ENCODE measurements at regions not wholly inside any gene's neighbourhood (a gene's known extent, or its start where the extent isn't known, plus 50 kb on each side); places are given as distances from the start of the nearest gene placed in this dataset.
"Not testable (repeated sequence)": the region's sequence is repeated elsewhere in the genome, so short reads cannot be mapped to it uniquely, and the experiment has no call there.

DNA sequence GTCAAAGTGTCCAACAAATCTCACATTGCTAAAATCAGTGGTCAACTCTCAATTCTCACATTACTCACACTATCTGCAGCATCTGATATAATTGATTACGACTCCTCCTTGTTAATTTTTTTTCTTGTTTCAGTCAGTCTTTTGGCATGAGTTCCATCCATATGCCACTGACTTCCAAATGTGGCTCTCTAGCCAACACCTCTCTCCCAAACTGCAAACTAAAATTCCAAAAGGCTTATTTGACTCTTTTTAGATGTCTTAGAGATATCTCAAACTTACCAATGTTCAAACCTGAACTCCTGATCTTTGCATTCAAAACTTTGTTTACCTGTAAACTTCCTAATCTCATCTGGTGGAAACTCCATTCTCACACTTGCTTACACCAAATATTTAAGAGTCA is 162.1 kb upstream of the ZNF658 start:
- not testable (repeated sequence) for H3K27me3 ChIP-seq (ENCODE audit: insufficient read depth, low read depth, severe bottlenecking); H3K27ac ChIP-seq; H3K4me3 ChIP-seq (ENCODE audit: low read depth, low read length); H3K9me3 ChIP-seq (ENCODE audit: severe bottlenecking); DNase-seq; H3K36me3 ChIP-seq

DNA sequence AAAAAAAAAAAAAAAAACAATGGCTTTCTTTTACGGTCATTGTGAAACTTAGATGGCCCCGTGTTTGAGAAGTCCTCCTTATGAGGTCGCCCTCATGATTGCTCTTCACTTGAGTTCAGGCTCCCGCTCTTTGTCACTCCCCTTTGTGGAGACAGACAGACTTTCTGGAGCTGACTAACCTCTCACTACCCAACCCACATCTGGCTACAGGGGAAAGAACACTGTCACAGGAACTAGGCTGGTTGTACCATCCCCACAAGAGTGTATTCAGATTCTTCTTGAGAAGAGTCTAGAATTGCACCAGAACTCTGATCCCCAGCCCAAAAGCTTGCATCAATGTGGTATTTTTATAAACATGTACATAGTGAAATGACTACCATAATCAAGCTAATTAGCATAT is 160.4 kb upstream of the ZNF658 start:
- H3K4me3 ChIP-seq (ENCODE audit: low read depth, low read length); H3K36me3 ChIP-seq; H3K9me3 ChIP-seq (ENCODE audit: severe bottlenecking); H3K27ac ChIP-seq; H3K27me3 ChIP-seq (ENCODE audit: insufficient read depth, low read depth, severe bottlenecking); DNase-seq: not testable (repeated sequence)

DNA sequence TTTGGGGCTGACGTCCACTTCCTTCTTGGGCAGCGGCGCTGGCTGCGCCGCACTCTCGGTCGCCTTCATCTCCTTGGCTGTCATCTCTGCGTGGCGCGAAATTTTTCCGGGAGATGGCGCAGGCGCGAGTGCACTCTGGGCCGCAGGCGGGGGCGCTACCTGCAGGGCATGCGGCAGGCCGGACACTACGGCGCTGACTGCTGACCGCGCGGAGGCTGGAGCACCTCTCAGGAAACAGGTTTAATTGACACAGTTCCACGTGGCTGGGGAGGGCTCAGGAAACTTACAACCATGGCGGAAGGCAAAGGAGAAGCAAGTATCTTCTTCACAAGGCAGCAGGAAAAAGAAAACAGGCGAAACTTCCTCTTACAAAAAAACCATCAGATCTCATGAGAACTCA is 154.7 kb upstream of the ZNF658 start:
- H3K27ac ChIP-seq; H3K9me3 ChIP-seq (ENCODE audit: severe bottlenecking); H3K36me3 ChIP-seq; H3K27me3 ChIP-seq (ENCODE audit: insufficient read depth, low read depth, severe bottlenecking); H3K4me3 ChIP-seq (ENCODE audit: low read depth, low read length); DNase-seq: not testable (repeated sequence)

- H3K36me3 ChIP-seq; H3K27me3 ChIP-seq (ENCODE audit: insufficient read depth, low read depth, severe bottlenecking); H3K4me3 ChIP-seq (ENCODE audit: low read depth, low read length); DNase-seq; H3K9me3 ChIP-seq (ENCODE audit: severe bottlenecking); H3K27ac ChIP-seq: not testable (repeated sequence)
Measured at GRCh38 chr9:66752324-66752923, 148.1 kb upstream of the ZNF658 start.

DNA sequence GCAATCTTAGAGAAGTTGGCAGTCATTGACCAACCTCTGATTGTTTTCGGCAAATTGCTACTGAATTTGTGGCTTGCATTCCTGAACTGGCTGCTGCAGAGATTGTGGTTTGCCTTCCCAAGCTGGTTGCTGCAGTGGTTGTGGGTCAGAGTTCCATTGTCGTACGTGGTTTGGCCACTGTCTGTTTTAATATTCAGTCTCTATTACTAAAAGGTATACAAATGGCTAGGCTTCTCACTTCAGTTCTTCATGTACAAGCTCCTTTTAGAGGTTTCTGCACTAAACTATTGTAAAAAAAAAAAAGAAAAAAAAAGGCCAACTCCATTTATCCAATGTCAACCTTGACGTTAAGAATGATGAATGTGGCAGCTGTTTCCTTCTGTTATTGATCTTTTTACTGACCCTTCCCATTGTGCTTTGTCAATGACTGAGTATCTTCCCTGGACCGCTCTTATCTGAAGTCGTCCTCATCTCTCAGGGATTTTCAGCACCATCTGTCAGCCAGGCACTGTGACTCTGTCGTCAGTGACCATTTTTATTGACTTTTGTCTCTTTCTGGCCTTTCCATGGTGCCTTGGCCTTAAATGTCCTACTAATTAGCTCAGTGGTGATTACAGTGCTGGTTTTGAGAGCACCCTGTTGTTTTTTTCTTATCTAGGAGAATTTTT is 140.6 kb upstream of the ZNF658 start:
- H3K36me3 ChIP-seq; H3K4me3 ChIP-seq (ENCODE audit: low read depth, low read length); DNase-seq; H3K27me3 ChIP-seq (ENCODE audit: insufficient read depth, low read depth, severe bottlenecking); H3K27ac ChIP-seq; H3K9me3 ChIP-seq (ENCODE audit: severe bottlenecking): not testable (repeated sequence)

DNA sequence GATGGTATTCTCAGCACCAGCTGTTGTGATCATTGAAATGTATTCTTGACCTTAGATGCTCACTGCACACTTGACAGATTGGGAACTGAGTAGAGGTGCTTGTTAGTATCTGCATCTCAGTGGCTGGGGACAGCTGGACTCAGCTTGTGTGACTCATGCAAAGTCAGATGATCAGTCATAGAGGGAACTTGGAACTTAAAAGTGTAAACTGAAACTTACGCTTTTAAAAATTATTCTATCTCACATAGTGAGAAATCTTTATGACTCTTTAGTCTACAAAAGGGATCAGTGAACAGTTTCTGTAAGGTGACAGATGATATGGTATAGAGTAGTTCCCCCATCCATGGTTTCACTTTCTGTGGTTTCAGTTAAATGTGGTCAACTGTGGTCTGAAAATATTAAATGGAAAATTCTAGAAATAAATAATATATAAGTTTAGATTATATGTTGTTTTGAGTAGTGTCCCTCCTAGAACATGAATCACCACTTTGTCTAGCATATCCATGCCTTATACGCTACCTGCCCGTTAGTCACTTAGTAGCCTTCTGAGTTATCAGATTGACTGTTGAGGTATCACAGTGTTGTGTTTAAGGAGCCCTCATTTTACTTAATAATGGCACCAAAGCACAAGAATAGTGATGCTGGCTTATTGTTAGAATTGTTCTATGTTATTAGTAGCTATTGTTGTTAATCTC is 135.6 kb upstream of the ZNF658 start:
- H3K27ac ChIP-seq; H3K36me3 ChIP-seq; H3K9me3 ChIP-seq (ENCODE audit: severe bottlenecking); H3K4me3 ChIP-seq (ENCODE audit: low read depth, low read length); DNase-seq; H3K27me3 ChIP-seq (ENCODE audit: insufficient read depth, low read depth, severe bottlenecking): not testable (repeated sequence)

- H3K36me3 ChIP-seq; DNase-seq; H3K9me3 ChIP-seq (ENCODE audit: severe bottlenecking); H3K4me3 ChIP-seq (ENCODE audit: low read depth, low read length); H3K27me3 ChIP-seq (ENCODE audit: insufficient read depth, low read depth, severe bottlenecking); H3K27ac ChIP-seq: not testable (repeated sequence)
Measured at GRCh38 chr9:66765531-66765930, 135.0 kb upstream of the ZNF658 start.

DNA sequence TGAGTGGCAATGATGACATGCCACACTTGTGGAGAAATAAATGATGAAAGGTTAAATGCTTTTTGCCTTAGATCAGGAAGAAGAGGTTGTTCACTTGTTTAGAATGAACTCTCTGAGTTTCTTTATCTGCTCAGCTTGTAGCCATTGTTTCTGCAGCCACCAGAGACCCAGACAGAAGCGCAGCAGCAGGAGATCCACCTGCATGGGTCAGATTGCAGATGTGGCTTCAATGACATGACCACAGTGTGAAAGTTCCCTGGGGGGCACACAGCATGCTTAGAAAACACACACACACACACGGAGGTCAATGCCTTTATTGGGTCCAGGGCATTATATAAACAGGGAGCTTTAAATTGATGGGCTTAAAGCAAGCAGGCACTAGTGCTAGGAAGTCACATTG is 129.0 kb upstream of the ZNF658 start:
- not testable (repeated sequence) for H3K27me3 ChIP-seq (ENCODE audit: insufficient read depth, low read depth, severe bottlenecking); H3K36me3 ChIP-seq; H3K9me3 ChIP-seq (ENCODE audit: severe bottlenecking); DNase-seq; H3K27ac ChIP-seq; H3K4me3 ChIP-seq (ENCODE audit: low read depth, low read length)

GRCh38 chr9:66774618-66775017 is 125.9 kb upstream of the ZNF658 start:
- H3K9me3 ChIP-seq (ENCODE audit: severe bottlenecking); H3K4me3 ChIP-seq (ENCODE audit: low read depth, low read length); H3K36me3 ChIP-seq; H3K27ac ChIP-seq; DNase-seq; H3K27me3 ChIP-seq (ENCODE audit: insufficient read depth, low read depth, severe bottlenecking): not testable (repeated sequence)

DNA sequence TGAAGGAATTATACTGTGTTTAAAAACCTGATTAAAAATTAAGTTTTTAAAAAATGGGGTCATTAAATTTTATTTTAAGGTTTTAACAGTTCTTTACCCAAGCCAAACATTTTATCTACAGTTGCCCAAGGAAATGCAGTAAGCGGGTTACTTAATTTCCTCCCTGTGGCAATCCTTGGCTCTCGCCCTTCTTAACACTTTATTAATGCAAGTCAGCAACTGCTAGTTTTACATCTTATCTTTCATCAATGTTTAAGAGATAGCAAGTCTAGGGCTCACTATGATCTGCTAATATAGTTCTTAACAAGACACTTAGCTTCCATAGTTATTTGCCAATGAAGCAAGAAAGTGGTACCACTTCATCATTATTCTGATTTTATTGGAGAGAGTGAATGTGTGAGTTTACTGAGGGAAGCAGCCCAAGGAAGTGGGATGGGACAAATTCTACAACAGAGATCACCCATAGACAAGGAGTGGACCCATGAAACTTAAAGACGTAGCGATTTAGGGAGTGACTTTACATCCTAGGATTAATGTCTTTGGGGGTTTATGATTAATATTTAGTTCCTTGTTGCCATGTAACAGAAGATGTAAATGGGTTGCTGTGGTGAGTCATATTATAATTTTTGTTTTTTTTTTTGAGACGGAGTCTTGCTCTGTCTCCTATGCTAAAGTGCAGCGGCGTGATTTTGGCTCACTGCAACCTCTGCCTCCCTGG is 120.4 kb upstream of the ZNF658 start:
- DNase-seq; H3K9me3 ChIP-seq (ENCODE audit: severe bottlenecking); H3K36me3 ChIP-seq; H3K27ac ChIP-seq; H3K27me3 ChIP-seq (ENCODE audit: insufficient read depth, low read depth, severe bottlenecking); H3K4me3 ChIP-seq (ENCODE audit: low read depth, low read length): not testable (repeated sequence)

- DNase-seq; H3K27me3 ChIP-seq (ENCODE audit: insufficient read depth, low read depth, severe bottlenecking): not testable (repeated sequence)
Measured at GRCh38 chr9:66781240-66781639, 119.3 kb upstream of the ZNF658 start.

GRCh38 chr9:66782010-66782409 is 118.5 kb upstream of the ZNF658 start:
- H3K4me3 ChIP-seq (ENCODE audit: low read depth, low read length); H3K27ac ChIP-seq; H3K9me3 ChIP-seq (ENCODE audit: severe bottlenecking); DNase-seq; H3K27me3 ChIP-seq (ENCODE audit: insufficient read depth, low read depth, severe bottlenecking); H3K36me3 ChIP-seq: not testable (repeated sequence)

More at GRCh38 chr9:66781240-66781639, 119.3 kb upstream of the ZNF658 start:
- not testable (repeated sequence) for H3K36me3 ChIP-seq; H3K9me3 ChIP-seq (ENCODE audit: severe bottlenecking); H3K4me3 ChIP-seq (ENCODE audit: low read depth, low read length); H3K27ac ChIP-seq

GRCh38 chr9:66785603-66786002 is 114.9 kb upstream of the ZNF658 start:
- not testable (repeated sequence) for DNase-seq; H3K36me3 ChIP-seq; H3K27ac ChIP-seq; H3K4me3 ChIP-seq (ENCODE audit: low read depth, low read length); H3K9me3 ChIP-seq (ENCODE audit: severe bottlenecking); H3K27me3 ChIP-seq (ENCODE audit: insufficient read depth, low read depth, severe bottlenecking)

GRCh38 chr9:66791092-66791750 is 109.3 kb upstream of the ZNF658 start:
- DNase-seq; H3K27me3 ChIP-seq (ENCODE audit: insufficient read depth, low read depth, severe bottlenecking); H3K4me3 ChIP-seq (ENCODE audit: low read depth, low read length); H3K36me3 ChIP-seq; H3K9me3 ChIP-seq (ENCODE audit: severe bottlenecking); H3K27ac ChIP-seq: not testable (repeated sequence)

Data from WERI-Rb-1 (cell line).